Liver (tissue), 3 donors: ENCODE measurements at regions not wholly inside any gene's neighbourhood (a gene's known extent, or its start where the extent isn't known, plus 50 kb on each side); places are given as distances from the start of the nearest gene placed in this dataset.

Experiments
- RAD21 ChIP-seq, 2 donors: IDR thresholded peaks; 2 replicates each; pipeline ENCODE4 v1.6.1; 2016; ENCODE audit warnings: antibody characterized with exemption in 2 of 2, mild to moderate bottlenecking in 2 of 2
- RXRA ChIP-seq, 2 donors: IDR thresholded peaks; 2 replicates each; pipeline ENCODE4 v1.6.1; 2017 to 2018; ENCODE audit warnings: antibody characterized with exemption in 2 of 2, mild to moderate bottlenecking in 1 of 2
- TAF1 ChIP-seq: conservative IDR thresholded peaks from 2 replicates; pipeline ENCODE4 v1.6.1; 2016; ENCODE audit warnings: antibody characterized with exemption, mild to moderate bottlenecking
- TF ChIP-seq, protein P1 (sequence below): IDR thresholded peaks from 2 replicates; pipeline ENCODE4 v1.6.1; 2016; ENCODE audit warnings: antibody characterized with exemption
- TF ChIP-seq, protein P2 (sequence below): fragments of 150-350 bp; IDR thresholded peaks from 2 replicates; pipeline ENCODE4 v1.5.1; 2017; ENCODE audit warnings: improper control_type of control experiment, low read depth, low read length; ENCODE audit not compliant: missing input control
- donor health status: healthy.
- donor health status: healthy.

DNA sequence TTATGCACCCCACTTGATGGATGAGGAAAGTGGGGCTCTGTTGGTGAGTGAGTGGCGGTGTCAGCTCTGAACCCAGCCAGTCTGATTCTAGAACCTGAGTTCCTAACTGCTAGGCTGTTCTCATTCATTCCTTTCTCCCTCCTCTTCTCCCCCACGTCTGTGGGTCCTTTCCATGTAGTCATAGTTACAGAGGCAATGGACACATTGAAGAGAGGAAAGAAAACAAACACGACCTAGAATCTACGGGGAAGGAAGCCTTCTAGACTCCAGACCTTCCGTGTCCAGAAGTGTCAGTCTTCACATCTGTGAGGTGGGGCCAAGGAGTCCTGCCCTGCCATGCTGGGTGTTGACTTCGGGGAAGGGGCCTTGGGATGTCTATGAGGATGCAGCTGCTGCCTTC lies 115.8 kb upstream of the WNT4 start:
- TF ChIP-seq TAF1: no peak
- TF ChIP-seq, protein P1, sequence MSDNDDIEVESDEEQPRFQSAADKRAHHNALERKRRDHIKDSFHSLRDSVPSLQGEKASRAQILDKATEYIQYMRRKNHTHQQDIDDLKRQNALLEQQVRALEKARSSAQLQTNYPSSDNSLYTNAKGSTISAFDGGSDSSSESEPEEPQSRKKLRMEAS: no peak
- no peak for TF ChIP-seq RAD21 (IDR thresholded peaks at IDR 0.05)
- TF ChIP-seq, protein P2, sequence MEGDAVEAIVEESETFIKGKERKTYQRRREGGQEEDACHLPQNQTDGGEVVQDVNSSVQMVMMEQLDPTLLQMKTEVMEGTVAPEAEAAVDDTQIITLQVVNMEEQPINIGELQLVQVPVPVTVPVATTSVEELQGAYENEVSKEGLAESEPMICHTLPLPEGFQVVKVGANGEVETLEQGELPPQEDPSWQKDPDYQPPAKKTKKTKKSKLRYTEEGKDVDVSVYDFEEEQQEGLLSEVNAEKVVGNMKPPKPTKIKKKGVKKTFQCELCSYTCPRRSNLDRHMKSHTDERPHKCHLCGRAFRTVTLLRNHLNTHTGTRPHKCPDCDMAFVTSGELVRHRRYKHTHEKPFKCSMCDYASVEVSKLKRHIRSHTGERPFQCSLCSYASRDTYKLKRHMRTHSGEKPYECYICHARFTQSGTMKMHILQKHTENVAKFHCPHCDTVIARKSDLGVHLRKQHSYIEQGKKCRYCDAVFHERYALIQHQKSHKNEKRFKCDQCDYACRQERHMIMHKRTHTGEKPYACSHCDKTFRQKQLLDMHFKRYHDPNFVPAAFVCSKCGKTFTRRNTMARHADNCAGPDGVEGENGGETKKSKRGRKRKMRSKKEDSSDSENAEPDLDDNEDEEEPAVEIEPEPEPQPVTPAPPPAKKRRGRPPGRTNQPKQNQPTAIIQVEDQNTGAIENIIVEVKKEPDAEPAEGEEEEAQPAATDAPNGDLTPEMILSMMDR: no peak
- no peak for TF ChIP-seq RXRA (IDR thresholded peaks at IDR 0.05)
